HG03460 (cell line): ENCODE measurements at regions not wholly inside any gene's neighbourhood (a gene's known extent, or its start where the extent isn't known, plus 50 kb on each side); places are given as distances from the start of the nearest gene placed in this dataset.
"Not testable (repeated sequence)": the region's sequence is repeated elsewhere in the genome, so short reads cannot be mapped to it uniquely, and the experiment has no call there.

Experiments used
- ATAC-seq: cut with Tn5 transposase; IDR thresholded peaks from one replicate; pipeline ENCODE4 v1.9.1; 2021; ENCODE audit not compliant: unreplicated experiment

- no peak for ATAC-seq
These were observed 106.2 kb downstream of the ERMARD start for GRCh38 chr6:169857343-169858292.

GRCh38 chr6:169856442-169857342, 105.3 kb downstream of the ERMARD start:
- not testable (repeated sequence) for ATAC-seq

GRCh38 chr6:169854813-169855212, 103.4 kb downstream of the ERMARD start:
- no peak for ATAC-seq

GRCh38 chr6:169854083-169854725, 102.8 kb downstream of the ERMARD start:
- ATAC-seq: no peak

GRCh38 chr6:169853196-169854082, 102.0 kb downstream of the ERMARD start:
- ATAC-seq: no peak

- no peak for ATAC-seq
These were observed 101.2 kb downstream of the ERMARD start for GRCh38 chr6:169852504-169853195.

- no peak for ATAC-seq
These were observed 100.5 kb downstream of the ERMARD start for GRCh38 chr6:169851641-169852503.

- no peak for ATAC-seq
These were observed 99.3 kb downstream of the ERMARD start for GRCh38 chr6:169850746-169851145.

- no peak for ATAC-seq
These were observed 98.7 kb downstream of the ERMARD start for GRCh38 chr6:169850154-169850553.

- no peak for ATAC-seq
These were observed 98.0 kb downstream of the ERMARD start for GRCh38 chr6:169849396-169849795.

- no peak for ATAC-seq
These were observed 97.5 kb downstream of the ERMARD start for GRCh38 chr6:169848946-169849345.

GRCh38 chr6:169847901-169848311, 96.5 kb downstream of the ERMARD start:
- no peak for ATAC-seq

GRCh38 chr6:169847141-169847674, 95.8 kb downstream of the ERMARD start:
- no peak for ATAC-seq

GRCh38 chr6:169846286-169847056, 95.0 kb downstream of the ERMARD start:
- ATAC-seq: no peak

GRCh38 chr6:169845426-169846285, 94.2 kb downstream of the ERMARD start:
- ATAC-seq: no peak

GRCh38 chr6:169844946-169845345, 93.5 kb downstream of the ERMARD start:
- no peak for ATAC-seq

- no peak for ATAC-seq
These were observed 92.6 kb downstream of the ERMARD start for GRCh38 chr6:169843991-169844390.
